22Rv1 (cell line): ENCODE measurements at regions not wholly inside any gene's neighbourhood (a gene's known extent, or its start where the extent isn't known, plus 50 kb on each side); places are given as distances from the start of the nearest gene placed in this dataset.

Source experiments
- ZFX ChIP-seq: fragments of 450-650 bp; IDR thresholded peaks from 2 replicates; pipeline ENCODE4 v1.6.1; 2017; ENCODE audit warnings: antibody characterized with exemption, borderline replicate concordance
- TF ChIP-seq, protein P1 (sequence below): fragments of 450-650 bp; IDR thresholded peaks from 2 replicates; pipeline ENCODE4 v1.5.1; 2017; ENCODE audit warnings: mild to moderate bottlenecking

DNA sequence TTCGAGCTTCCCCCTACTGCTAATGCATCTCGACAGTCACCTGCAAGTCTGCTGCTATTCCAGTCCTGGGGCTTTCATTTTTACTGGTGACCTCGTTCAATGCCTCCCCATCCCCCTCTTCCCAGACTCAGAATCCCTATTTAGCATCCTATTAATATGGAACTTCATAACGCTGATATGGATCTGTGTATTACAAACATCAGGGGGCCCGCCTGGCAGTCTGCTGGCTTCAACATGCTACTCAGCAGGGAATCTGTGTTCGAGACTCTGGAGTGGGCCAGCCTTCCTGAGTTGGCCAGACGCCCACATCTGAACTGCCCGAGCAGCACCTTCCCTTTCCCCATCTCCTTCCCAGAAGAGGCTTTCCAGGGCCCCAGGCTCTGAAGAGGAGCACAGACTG is 173.9 kb upstream of the PPARGC1A start:
- TF ChIP-seq, protein P1, sequence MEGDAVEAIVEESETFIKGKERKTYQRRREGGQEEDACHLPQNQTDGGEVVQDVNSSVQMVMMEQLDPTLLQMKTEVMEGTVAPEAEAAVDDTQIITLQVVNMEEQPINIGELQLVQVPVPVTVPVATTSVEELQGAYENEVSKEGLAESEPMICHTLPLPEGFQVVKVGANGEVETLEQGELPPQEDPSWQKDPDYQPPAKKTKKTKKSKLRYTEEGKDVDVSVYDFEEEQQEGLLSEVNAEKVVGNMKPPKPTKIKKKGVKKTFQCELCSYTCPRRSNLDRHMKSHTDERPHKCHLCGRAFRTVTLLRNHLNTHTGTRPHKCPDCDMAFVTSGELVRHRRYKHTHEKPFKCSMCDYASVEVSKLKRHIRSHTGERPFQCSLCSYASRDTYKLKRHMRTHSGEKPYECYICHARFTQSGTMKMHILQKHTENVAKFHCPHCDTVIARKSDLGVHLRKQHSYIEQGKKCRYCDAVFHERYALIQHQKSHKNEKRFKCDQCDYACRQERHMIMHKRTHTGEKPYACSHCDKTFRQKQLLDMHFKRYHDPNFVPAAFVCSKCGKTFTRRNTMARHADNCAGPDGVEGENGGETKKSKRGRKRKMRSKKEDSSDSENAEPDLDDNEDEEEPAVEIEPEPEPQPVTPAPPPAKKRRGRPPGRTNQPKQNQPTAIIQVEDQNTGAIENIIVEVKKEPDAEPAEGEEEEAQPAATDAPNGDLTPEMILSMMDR, result no peak
- TF ChIP-seq ZFX, result no peak
